T follicular helper cell (primary cell): ENCODE measurements at regions not wholly inside any gene's neighbourhood (a gene's known extent, or its start where the extent isn't known, plus 50 kb on each side); places are given as distances from the start of the nearest gene placed in this dataset.

Experiments
- DNase-seq: peaks from one replicate; pipeline ENCODE4 v3.0.0-alpha.2; 2020; ENCODE audit warnings: low read depth

GRCh38 chr17:72258711-72259110, 137.9 kb downstream of the SOX9 start:
- no peak for DNase-seq

- DNase-seq, result no peak
Measured at GRCh38 chr17:72259922-72260321, 139.1 kb downstream of the SOX9 start.

GRCh38 chr17:72262766-72263165, 141.9 kb downstream of the SOX9 start:
- DNase-seq, result no peak

- DNase-seq, result no peak
Measured at GRCh38 chr17:72264682-72265405, 144.0 kb downstream of the SOX9 start.

GRCh38 chr17:72266112-72266775, 145.4 kb downstream of the SOX9 start:
- DNase-seq, result no peak

- DNase-seq, result no peak
Measured at GRCh38 chr17:72267601-72268000, 146.8 kb downstream of the SOX9 start.

GRCh38 chr17:72268431-72268830, 147.6 kb downstream of the SOX9 start:
- DNase-seq, result no peak

- DNase-seq, result no peak
Measured at GRCh38 chr17:72270273-72270924, 149.6 kb downstream of the SOX9 start.

- DNase-seq, result no peak
Measured at GRCh38 chr17:72271603-72272002, 150.8 kb downstream of the SOX9 start.

- DNase-seq, result no peak
Measured at GRCh38 chr17:72273289-72274056, 152.7 kb downstream of the SOX9 start.

GRCh38 chr17:72274614-72275013, 153.8 kb downstream of the SOX9 start:
- DNase-seq, result no peak

GRCh38 chr17:72280881-72281280, 160.1 kb downstream of the SOX9 start:
- DNase-seq, result no peak

- DNase-seq, result no peak
Measured at GRCh38 chr17:72282439-72283029, 161.7 kb downstream of the SOX9 start.

- no peak for DNase-seq
Measured at GRCh38 chr17:72284806-72285205, 164.0 kb downstream of the SOX9 start.

GRCh38 chr17:72287586-72287985, 166.8 kb downstream of the SOX9 start:
- DNase-seq, result no peak

GRCh38 chr17:72294487-72294893, 173.7 kb downstream of the SOX9 start:
- DNase-seq, result no peak

- DNase-seq, result no peak
Measured at GRCh38 chr17:72295916-72296315, 175.1 kb downstream of the SOX9 start.

- DNase-seq, result no peak
Measured at GRCh38 chr17:72296456-72296855, 175.6 kb downstream of the SOX9 start.

- DNase-seq, result no peak
Measured at GRCh38 chr17:72297326-72298115, 176.7 kb downstream of the SOX9 start.

- DNase-seq, result no peak
Measured at GRCh38 chr17:72299100-72299499, 178.3 kb downstream of the SOX9 start.

- DNase-seq, result no peak
Measured at GRCh38 chr17:72299592-72299991, 178.8 kb downstream of the SOX9 start.
